Keratinocyte (primary cell): ENCODE measurements at regions not wholly inside any gene's neighbourhood (a gene's known extent, or its start where the extent isn't known, plus 50 kb on each side); places are given as distances from the start of the nearest gene placed in this dataset.

Experiments
- EZH2 ChIP-seq: IDR thresholded peaks from one replicate; pipeline ENCODE4 v1.6.1; 2012; ENCODE audit warnings: inconsistent platforms, mild to moderate bottlenecking, low read length, moderate library complexity
- TF ChIP-seq, protein P1 (sequence below), 3 experiments: IDR thresholded peaks in 1 of 3; conservative IDR thresholded peaks in 1 of 3; optimal IDR thresholded peaks in 1 of 3; 2 replicates in 2 of 3; 3 replicates in 1 of 3; pipeline versions ENCODE3 to v1.5.1; 2011; ENCODE audit warnings: low read length in 3 of 3, mild to moderate bottlenecking in 3 of 3, moderate library complexity in 2 of 3, control low read depth in 1 of 3, inconsistent platforms in 1 of 3; ENCODE audit not compliant: insufficient read depth in 2 of 3; ENCODE audit errors: extremely low read depth in 1 of 3

GRCh38 chr6:105468850-105469249, 66.0 kb upstream of the PREP start:
- TF ChIP-seq, protein P1, sequence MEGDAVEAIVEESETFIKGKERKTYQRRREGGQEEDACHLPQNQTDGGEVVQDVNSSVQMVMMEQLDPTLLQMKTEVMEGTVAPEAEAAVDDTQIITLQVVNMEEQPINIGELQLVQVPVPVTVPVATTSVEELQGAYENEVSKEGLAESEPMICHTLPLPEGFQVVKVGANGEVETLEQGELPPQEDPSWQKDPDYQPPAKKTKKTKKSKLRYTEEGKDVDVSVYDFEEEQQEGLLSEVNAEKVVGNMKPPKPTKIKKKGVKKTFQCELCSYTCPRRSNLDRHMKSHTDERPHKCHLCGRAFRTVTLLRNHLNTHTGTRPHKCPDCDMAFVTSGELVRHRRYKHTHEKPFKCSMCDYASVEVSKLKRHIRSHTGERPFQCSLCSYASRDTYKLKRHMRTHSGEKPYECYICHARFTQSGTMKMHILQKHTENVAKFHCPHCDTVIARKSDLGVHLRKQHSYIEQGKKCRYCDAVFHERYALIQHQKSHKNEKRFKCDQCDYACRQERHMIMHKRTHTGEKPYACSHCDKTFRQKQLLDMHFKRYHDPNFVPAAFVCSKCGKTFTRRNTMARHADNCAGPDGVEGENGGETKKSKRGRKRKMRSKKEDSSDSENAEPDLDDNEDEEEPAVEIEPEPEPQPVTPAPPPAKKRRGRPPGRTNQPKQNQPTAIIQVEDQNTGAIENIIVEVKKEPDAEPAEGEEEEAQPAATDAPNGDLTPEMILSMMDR (optimal IDR thresholded peaks at IDR 0.05 in 1 of 3, IDR thresholded peaks at IDR 0.05 in 1 of 3, conservative IDR thresholded peaks at IDR 0.05 in 1 of 3; ENCODE audit: extremely low read depth in 1 of 3, insufficient read depth in 2 of 3, low read length in 3 of 3), result no peak
- TF ChIP-seq EZH2, result no peak
